ENCODE measurements at regions not wholly inside any gene's neighbourhood (a gene's known extent, or its start where the extent isn't known, plus 50 kb on each side); places are given as distances from the start of the nearest gene placed in this dataset.

DNA sequence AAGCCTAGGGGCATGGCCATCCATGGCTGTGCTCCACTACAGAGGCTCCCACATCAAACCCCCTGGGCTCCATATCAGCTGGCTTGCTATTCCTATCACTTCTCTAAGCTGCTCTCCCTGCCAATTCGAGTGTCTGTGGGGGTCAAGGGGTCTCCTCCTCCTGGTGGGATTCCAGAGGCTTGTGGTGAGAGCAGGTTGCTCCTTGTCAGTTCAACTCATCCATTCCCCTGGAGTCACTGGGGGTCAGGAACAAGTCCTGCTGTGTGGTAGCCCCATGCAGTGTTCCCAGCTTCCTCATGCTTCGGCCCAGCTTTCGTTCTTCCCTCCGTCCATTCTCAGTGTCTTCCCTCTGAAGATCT, 86.6 kb upstream of the UNC5B start:
- TF ChIP-seq, protein P1, sequence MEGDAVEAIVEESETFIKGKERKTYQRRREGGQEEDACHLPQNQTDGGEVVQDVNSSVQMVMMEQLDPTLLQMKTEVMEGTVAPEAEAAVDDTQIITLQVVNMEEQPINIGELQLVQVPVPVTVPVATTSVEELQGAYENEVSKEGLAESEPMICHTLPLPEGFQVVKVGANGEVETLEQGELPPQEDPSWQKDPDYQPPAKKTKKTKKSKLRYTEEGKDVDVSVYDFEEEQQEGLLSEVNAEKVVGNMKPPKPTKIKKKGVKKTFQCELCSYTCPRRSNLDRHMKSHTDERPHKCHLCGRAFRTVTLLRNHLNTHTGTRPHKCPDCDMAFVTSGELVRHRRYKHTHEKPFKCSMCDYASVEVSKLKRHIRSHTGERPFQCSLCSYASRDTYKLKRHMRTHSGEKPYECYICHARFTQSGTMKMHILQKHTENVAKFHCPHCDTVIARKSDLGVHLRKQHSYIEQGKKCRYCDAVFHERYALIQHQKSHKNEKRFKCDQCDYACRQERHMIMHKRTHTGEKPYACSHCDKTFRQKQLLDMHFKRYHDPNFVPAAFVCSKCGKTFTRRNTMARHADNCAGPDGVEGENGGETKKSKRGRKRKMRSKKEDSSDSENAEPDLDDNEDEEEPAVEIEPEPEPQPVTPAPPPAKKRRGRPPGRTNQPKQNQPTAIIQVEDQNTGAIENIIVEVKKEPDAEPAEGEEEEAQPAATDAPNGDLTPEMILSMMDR (IDR thresholded peaks at IDR 0.05) = no peak
- TF ChIP-seq ZFX (IDR thresholded peaks at IDR 0.05; ENCODE audit: borderline replicate concordance) = no peak
- H3K27ac ChIP-seq = no peak overlapping the region

DNA sequence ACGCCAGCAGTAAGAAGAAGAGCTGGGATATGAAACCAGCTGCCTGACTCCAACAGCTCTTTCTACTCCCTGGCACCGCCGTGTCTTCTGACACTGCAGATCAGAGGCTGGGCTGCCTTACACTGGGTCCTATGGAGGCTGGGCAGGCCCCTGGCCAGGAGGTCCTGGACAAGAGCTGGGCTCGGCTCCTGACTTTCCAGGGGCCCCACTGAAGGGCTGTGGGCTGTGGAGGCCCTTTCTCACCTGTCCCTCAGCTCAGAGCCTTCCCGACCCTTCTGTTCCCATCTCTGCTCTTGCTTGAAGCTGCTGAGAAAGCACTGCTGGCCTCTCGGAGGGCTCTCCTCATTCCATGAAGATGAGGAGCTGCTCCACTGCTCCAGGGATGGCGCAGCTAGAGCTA, 85.9 kb upstream of the UNC5B start:
- no peak overlapping the region for H3K27ac ChIP-seq
- no peak for TF ChIP-seq ZFX (IDR thresholded peaks at IDR 0.05; ENCODE audit: borderline replicate concordance)
- TF ChIP-seq, protein P1 (IDR thresholded peaks at IDR 0.05) = no peak

DNA sequence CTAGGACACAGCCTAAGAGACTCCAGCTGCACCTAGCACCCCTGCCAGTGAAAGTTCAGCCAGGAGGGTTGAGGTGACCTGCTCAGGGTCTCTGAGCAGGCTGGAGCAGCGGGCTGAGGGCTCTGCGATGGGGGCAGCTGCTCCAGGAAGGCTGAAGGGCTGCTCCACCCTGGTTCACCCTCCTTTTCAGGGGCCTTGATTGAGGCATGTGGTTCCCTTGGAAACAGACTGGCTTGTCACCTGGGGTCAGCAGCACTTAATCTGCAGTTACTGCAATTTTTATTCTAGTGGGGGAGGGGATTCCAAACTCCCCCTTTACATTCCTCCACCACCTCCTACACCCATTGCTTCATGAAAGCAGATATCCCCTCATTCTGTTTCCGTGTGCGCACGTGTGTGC, 85.3 kb upstream of the UNC5B start:
- no peak overlapping the region for H3K27ac ChIP-seq
- TF ChIP-seq, protein P1 (IDR thresholded peaks at IDR 0.05) = no peak
- TF ChIP-seq ZFX (IDR thresholded peaks at IDR 0.05; ENCODE audit: borderline replicate concordance) = no peak

DNA sequence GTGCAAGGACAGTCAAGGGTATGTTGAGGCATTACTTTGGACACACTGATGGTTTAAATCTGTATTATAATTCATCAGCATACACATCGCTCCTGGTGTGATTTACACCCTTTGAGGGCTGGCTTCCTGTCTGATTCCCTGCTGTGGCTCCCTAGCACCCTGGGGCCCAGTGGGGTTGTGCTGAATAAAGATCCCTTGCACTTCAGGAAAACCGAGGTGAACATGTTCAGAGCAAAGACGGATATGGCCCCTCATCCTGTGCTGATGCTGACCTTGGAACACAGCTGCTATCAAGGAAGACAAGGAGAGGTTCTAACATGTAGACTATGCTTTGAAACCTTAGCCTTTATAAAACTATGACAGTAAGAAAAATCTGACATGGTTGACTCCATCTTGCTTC, 84.6 kb upstream of the UNC5B start:
- TF ChIP-seq, protein P1 (IDR thresholded peaks at IDR 0.05) = no peak
- no peak for TF ChIP-seq ZFX (IDR thresholded peaks at IDR 0.05; ENCODE audit: borderline replicate concordance)
- H3K27ac ChIP-seq = no peak overlapping the region

DNA sequence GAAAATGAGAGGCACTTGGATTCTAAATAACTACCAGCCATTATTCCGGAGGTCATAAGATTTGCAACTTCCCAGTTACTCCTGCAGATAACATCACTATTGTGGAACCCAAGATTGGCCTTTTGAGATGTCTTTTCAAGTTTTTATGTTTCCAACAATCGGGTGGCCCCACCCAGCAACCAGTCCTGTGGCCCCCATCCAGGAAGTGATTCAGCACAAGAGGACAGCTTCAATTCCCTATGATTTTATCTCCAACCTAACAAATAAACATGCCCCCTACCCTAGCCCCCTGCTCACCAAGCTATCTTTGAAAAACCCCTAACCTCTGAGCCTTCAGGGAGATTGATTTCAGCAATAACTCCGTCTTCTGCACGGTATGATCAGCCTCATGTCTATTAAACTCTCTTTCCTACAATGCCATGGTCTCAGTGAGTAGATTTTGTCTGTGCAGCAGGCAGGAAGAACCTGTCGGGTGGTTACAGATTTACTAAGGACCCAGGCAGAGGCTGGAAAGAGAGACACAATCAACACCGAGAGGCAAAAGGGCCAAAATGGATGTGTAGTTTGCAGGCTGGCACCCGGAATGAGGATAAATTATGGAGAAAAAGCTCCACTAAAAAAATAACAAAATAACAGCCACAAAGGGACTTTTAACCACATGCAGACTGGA, 83.9 kb upstream of the UNC5B start:
- TF ChIP-seq, protein P1 (IDR thresholded peaks at IDR 0.05) = no peak
- TF ChIP-seq ZFX (IDR thresholded peaks at IDR 0.05; ENCODE audit: borderline replicate concordance) = no peak
- no peak overlapping the region for H3K27ac ChIP-seq

DNA sequence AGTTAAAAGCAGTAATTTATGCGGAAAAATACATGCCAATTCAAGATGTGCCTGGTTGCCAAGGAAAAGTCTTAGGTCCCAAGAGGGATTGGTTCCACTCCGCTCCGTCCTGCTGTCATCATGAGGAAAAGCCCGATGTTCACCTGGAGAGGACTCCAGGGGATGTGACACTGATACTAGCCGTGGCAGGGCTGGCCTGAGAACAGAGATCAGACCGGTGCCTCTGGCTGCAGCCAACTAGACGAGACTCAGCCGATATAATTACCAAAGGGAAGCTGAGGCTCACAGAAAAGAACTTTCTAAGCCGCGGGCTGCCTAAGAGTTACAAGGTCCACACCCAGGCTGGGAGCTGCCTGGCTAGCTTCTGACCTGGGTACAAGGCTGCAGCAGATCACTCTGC, 81.3 kb upstream of the UNC5B start:
- TF ChIP-seq ZFX (IDR thresholded peaks at IDR 0.05; ENCODE audit: borderline replicate concordance) = no peak
- TF ChIP-seq, protein P1 (IDR thresholded peaks at IDR 0.05) = no peak
- no peak overlapping the region for H3K27ac ChIP-seq

DNA sequence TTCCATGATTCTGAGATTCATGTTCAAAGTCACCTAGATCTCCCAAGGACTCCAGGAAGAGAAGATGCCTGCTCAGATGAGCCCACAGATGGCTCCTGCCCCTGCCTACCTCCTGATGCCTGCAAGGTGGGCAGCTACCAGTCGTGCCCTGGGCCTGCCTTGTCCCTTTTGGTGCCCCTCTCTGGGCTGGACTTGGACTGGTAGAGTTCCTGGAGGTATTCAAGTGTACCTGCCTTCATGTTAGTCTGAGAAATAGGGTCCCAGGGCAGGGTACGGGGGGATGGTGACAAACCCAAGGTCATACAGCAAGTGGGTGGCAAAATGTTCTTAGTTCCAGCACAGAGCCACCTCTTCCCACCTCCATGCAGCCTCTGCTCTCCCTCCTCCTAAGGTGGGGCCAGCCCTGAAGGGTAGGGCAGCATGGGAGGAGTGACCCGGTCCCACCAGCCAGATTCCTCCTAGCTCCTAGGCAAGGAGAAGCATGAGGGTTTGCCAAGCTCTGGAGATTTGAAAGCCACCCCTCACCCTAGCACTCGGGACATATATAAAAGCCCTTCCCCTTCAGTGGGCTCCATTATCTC, 80.8 kb upstream of the UNC5B start:
- TF ChIP-seq, protein P1 (IDR thresholded peaks at IDR 0.05) = no peak
- TF ChIP-seq ZFX (IDR thresholded peaks at IDR 0.05; ENCODE audit: borderline replicate concordance) = no peak

More for the DNA sequence above, 80.8 kb upstream of the UNC5B start:
- H3K27ac ChIP-seq = no peak overlapping the region
